ENCODE measurements at regions not wholly inside any gene's neighbourhood (a gene's known extent, or its start where the extent isn't known, plus 50 kb on each side); places are given as distances from the start of the nearest gene placed in this dataset.

- TF ChIP-seq, protein P1, sequence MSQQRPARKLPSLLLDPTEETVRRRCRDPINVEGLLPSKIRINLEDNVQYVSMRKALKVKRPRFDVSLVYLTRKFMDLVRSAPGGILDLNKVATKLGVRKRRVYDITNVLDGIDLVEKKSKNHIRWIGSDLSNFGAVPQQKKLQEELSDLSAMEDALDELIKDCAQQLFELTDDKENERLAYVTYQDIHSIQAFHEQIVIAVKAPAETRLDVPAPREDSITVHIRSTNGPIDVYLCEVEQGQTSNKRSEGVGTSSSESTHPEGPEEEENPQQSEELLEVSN (IDR thresholded peaks at IDR 0.05), result no peak
- TF ChIP-seq, protein P2, sequence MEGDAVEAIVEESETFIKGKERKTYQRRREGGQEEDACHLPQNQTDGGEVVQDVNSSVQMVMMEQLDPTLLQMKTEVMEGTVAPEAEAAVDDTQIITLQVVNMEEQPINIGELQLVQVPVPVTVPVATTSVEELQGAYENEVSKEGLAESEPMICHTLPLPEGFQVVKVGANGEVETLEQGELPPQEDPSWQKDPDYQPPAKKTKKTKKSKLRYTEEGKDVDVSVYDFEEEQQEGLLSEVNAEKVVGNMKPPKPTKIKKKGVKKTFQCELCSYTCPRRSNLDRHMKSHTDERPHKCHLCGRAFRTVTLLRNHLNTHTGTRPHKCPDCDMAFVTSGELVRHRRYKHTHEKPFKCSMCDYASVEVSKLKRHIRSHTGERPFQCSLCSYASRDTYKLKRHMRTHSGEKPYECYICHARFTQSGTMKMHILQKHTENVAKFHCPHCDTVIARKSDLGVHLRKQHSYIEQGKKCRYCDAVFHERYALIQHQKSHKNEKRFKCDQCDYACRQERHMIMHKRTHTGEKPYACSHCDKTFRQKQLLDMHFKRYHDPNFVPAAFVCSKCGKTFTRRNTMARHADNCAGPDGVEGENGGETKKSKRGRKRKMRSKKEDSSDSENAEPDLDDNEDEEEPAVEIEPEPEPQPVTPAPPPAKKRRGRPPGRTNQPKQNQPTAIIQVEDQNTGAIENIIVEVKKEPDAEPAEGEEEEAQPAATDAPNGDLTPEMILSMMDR (IDR thresholded peaks at IDR 0.05; ENCODE audit: control extremely low read depth in 1 of 3, insufficient read depth in 1 of 3, low read depth in 1 of 3, low read length in 3 of 3), result no peak
- no peak for TF ChIP-seq POLR2A (IDR thresholded peaks at IDR 0.05; ENCODE audit: control extremely low read depth in 1 of 2, low read depth in 2 of 2, low read length in 2 of 2)
Measured at GRCh38 chr1:218683242-218683641, 338.1 kb downstream of the TGFB2 start.
